Skeletal muscle tissue (tissue), 3 donors: ENCODE measurements at regions not wholly inside any gene's neighbourhood (a gene's known extent, or its start where the extent isn't known, plus 50 kb on each side); places are given as distances from the start of the nearest gene placed in this dataset.

Experiments used
- H3K27ac ChIP-seq: one replicate; pipeline ENCODE4 v1.7.0; 2013; ENCODE audit warnings: mild to moderate bottlenecking, low read depth, low read length, inconsistent platforms
- H3K27me3 ChIP-seq, 3 donors: one replicate each; pipeline ENCODE4 v1.7.0; 2013; ENCODE audit warnings: low read length in 3 of 3; ENCODE audit not compliant: control insufficient read depth in 3 of 3, insufficient read depth in 3 of 3
- H3K36me3 ChIP-seq, 3 donors: one replicate each; pipeline ENCODE4 v1.7.0; 2013; ENCODE audit warnings: low read length in 3 of 3; ENCODE audit not compliant: control insufficient read depth in 3 of 3, insufficient read depth in 3 of 3
- H3K4me1 ChIP-seq, 3 donors: one replicate each; pipeline ENCODE4 v1.7.0; 2013; ENCODE audit warnings: low read length in 3 of 3, mild to moderate bottlenecking in 3 of 3; ENCODE audit not compliant: control insufficient read depth in 3 of 3, insufficient read depth in 3 of 3
- H3K4me3 ChIP-seq, 3 donors: one replicate each; pipeline ENCODE4 v1.7.0; 2013; ENCODE audit warnings: low read length in 3 of 3
- H3K9ac ChIP-seq, 3 donors: one replicate each; pipeline ENCODE4 v1.7.0; 2013; ENCODE audit warnings: low read length in 3 of 3, mild to moderate bottlenecking in 3 of 3, moderate library complexity in 2 of 3, low read depth in 1 of 3
- H3K9me3 ChIP-seq, 3 donors: one replicate each; pipeline ENCODE4 v1.7.0; 2013; ENCODE audit warnings: low read length in 3 of 3; ENCODE audit not compliant: control insufficient read depth in 3 of 3
- donor health status: Osteomylitis.

DNA sequence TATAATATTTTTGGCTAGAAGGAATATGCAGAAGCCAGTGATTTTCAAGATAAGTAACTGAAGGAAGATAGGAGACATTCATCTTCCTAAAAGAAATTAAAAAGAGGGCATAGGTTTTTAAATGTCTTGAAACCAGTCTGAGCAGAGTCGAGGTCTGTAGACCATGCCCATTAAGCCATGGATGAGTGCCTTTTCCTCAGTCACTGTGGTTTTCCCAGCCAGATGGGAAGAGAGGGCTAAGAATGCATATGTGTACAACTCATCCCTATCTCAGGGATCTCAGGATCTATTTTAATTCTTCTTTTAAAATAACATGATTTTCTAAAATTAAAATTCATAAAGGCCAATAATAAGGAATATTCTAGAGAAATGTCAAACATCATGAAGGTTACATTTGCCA, 112.8 kb downstream of the PPP1R3A start:
- H3K27me3 ChIP-seq: no peaks in the 10 kb centered on the region
- H3K4me3 ChIP-seq: no peak overlapping the region
- no peak overlapping the region for H3K9ac ChIP-seq
- no peaks in the 10 kb centered on the region for H3K36me3 ChIP-seq
- H3K9me3 ChIP-seq: no peaks in the 10 kb centered on the region
- H3K4me1 ChIP-seq: peaks cover 0 to 4% (median 0%) of the 10 kb centered on the region in 3 donors
- no peak overlapping the region for H3K27ac ChIP-seq

DNA sequence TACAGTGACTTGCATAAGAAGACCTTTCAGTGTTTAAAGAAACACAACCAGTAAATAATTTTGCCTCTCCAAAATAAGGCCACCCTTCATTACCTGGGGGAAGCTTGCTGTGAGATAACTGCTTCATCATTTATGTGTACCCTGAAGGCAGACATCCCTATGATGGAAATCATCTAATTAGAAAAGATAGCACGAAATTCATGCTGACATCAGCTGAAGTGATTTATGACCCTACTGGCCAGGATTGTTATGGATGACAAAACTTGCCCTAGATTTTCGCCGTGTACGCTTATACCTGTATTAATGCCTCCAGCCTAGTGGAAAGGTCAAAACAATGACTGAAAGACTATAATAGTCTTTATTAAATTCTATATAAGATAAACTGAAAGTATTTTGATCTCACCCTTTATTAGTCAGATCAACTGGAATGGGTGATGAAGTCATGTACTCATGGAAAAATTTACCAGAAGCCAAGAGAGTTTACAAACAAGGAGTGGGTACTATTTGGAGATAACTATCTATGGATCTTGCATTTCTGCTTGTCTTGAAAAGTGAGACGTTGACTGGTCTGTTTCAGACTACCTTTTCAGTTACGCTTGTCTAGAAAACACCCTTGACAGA, 114.2 kb downstream of the PPP1R3A start:
- H3K36me3 ChIP-seq: no peaks in the 10 kb centered on the region
- no peak overlapping the region for H3K27ac ChIP-seq
- H3K9ac ChIP-seq: no peak overlapping the region
- H3K4me1 ChIP-seq: peaks cover 0 to 4% (median 0%) of the 10 kb centered on the region in 3 donors
- H3K4me3 ChIP-seq: no peak overlapping the region
- H3K9me3 ChIP-seq: no peaks in the 10 kb centered on the region
- H3K27me3 ChIP-seq: no peaks in the 10 kb centered on the region

- Histone ChIP-seq H3K9me3 (no peaks in the 10 kb centered on the region), H3K4me3 (no peak overlapping the region), H3K27me3 (no peaks in the 10 kb centered on the region), H3K36me3 (no peaks in the 10 kb centered on the region), H3K9ac (no peak overlapping the region), H3K4me1 (peaks cover 0 to 6% (median 0%) of the 10 kb centered on the region in 3 donors), H3K27ac (no peak overlapping the region)
Observed at GRCh38 chr7:113801751-113802150, 117.1 kb downstream of the PPP1R3A start.

GRCh38 chr7:113800826-113801225, 118.0 kb downstream of the PPP1R3A start:
- Histone ChIP-seq H3K4me3 (no peak overlapping the region), H3K9me3 (no peaks in the 10 kb centered on the region), H3K27me3 (no peaks in the 10 kb centered on the region), H3K4me1 (peaks cover 0 to 11% (median 5%) of the 10 kb centered on the region in 3 donors), H3K36me3 (no peaks in the 10 kb centered on the region), H3K9ac (no peak overlapping the region), H3K27ac (no peak overlapping the region)

- Histone ChIP-seq H3K9me3 (no peaks in the 10 kb centered on the region), H3K9ac (no peak overlapping the region), H3K27me3 (no peaks in the 10 kb centered on the region), H3K4me1 (peaks cover 0 to 9% (median 5%) of the 10 kb centered on the region in 3 donors), H3K27ac (no peak overlapping the region), H3K36me3 (no peaks in the 10 kb centered on the region), H3K4me3 (no peak overlapping the region)
Observed at GRCh38 chr7:113799896-113800295, 118.9 kb downstream of the PPP1R3A start.

DNA sequence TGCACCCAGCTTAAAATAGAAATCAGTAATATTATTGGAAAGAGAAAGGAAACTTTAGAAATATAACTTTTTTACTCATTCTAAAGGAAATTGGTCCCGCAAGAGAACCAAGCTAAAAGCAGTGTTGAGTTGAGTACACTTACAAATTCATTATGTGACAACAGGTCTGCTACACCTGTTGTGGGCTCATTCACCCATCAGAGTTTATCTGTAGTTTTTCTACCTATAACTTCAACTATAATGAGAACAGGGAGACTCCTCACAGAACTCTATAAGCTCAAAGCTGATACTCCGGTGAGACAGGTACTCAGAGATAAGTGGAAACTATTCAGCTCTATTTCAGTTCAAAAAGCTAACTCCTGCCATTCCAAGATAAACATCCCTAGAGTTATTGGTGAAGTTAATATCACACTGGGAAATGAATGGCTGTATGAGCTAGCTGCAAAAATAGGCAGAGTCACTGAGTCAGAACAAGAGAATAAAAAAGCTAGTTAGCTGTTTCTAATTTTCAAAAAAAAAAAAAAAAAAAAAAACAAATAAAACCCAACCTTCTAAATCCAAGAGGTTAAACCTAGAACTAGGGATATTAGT, 121.3 kb downstream of the PPP1R3A start:
- H3K27me3 ChIP-seq: no peaks in the 10 kb centered on the region
- no peaks in the 10 kb centered on the region for H3K36me3 ChIP-seq
- H3K4me1 ChIP-seq: peaks cover 0 to 7% (median 5%) of the 10 kb centered on the region in 3 donors
- H3K9ac ChIP-seq: peak overlapping the region in 1 of 3 donors; percentile 15
- no peaks in the 10 kb centered on the region for H3K9me3 ChIP-seq
- H3K4me3 ChIP-seq: no peak overlapping the region
- no peak overlapping the region for H3K27ac ChIP-seq

DNA sequence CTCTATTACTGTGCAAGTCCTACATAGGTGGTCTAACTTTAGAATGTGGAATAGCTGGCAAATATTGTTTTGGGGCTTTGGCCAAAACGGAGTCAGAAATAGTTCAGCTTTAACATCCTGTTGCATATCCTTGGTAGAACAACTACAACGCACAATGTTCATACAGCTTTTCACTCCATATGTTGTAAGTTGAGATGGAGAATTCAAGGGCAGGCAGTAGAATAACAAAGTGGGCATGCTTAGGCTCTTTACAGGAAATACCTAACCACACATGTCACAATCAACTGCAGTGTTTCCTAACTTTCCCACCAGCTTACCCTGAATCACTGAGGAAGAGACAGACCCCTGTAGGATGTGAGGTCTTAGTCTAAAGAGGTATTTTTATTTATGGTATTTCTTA, 122.3 kb downstream of the PPP1R3A start:
- Histone ChIP-seq H3K9ac (no peak overlapping the region), H3K4me3 (no peak overlapping the region), H3K27me3 (no peaks in the 10 kb centered on the region), H3K36me3 (no peaks in the 10 kb centered on the region), H3K27ac (no peak overlapping the region), H3K4me1 (peaks cover 0 to 7% (median 5%) of the 10 kb centered on the region in 3 donors), H3K9me3 (no peaks in the 10 kb centered on the region)

DNA sequence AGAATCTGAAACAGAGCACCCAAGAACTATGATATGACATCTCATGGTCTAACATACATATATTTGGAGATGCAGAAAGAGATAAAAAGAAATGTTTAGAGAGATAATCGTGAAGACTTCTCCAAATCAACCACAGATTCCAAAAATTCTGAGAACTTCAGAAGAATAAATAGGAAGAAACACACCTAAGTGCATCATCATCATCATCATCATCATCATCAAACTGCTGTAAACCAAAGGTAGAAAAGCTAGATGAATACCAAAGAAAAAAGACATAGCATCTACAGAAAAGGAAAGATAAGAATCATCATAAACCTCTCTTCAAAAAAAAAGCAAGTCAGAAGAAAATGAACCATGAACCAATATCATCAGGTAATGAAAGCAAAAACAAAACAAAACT, 124.2 kb downstream of the PPP1R3A start:
- H3K4me1 ChIP-seq: peaks cover 4 to 12% (median 9%) of the 10 kb centered on the region in 3 donors
- no peaks in the 10 kb centered on the region for H3K36me3 ChIP-seq
- H3K27ac ChIP-seq: no peak overlapping the region
- H3K9me3 ChIP-seq: no peaks in the 10 kb centered on the region
- no peaks in the 10 kb centered on the region for H3K27me3 ChIP-seq
- H3K4me3 ChIP-seq: no peak overlapping the region
- H3K9ac ChIP-seq: no peak overlapping the region

DNA sequence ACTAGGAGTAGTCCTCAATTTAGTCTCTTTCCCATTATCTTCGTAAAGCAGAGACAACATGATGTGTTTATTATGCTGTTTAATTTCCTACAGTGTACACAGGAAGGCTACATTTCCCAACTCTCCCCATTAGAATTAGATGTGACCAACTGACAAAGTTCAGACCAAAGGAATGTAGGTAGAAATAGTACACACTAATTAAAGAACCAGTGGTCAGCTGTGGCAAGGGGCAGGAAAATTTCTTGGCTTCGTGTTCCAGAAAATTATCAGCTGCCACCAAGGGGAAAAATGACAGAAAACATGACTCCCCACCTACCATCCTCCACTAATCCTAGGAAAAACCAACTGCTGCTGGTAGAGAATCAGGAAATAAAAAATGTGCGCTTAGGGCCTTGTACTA, 125.6 kb downstream of the PPP1R3A start:
- no peaks in the 10 kb centered on the region for H3K36me3 ChIP-seq
- no peak overlapping the region for H3K27ac ChIP-seq
- no peaks in the 10 kb centered on the region for H3K27me3 ChIP-seq
- no peaks in the 10 kb centered on the region for H3K9me3 ChIP-seq
- H3K4me3 ChIP-seq: no peak overlapping the region
- peaks cover 4 to 12% (median 9%) of the 10 kb centered on the region in 3 donors for H3K4me1 ChIP-seq
- no peak overlapping the region for H3K9ac ChIP-seq

DNA sequence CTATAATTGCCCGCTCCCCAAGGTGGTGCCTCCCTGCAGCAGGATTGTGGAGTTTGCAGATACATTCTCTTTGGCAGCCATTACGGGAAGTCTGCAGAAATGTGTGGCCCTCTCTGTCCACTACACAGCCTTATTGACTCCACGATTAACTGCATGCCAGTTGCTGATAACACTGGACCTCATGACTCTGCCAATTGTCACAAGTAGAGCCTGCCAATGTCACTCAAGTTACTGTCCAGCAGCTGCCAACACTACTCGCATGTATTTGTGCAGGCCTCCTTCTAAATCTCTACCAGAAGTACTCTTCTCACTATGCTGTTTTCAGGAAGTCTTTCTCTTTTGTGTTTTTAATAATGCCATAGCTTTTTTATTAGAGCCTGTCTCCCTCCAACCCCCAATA, 128.8 kb downstream of the PPP1R3A start:
- Histone ChIP-seq H3K27me3 (no peaks in the 10 kb centered on the region), H3K27ac (peak overlapping the region; percentile 63), H3K9me3 (no peaks in the 10 kb centered on the region), H3K4me3 (peak overlapping the region in 1 of 3 donors; percentile 37), H3K36me3 (no peaks in the 10 kb centered on the region), H3K4me1 (peaks cover 4 to 5% (median 4%) of the 10 kb centered on the region in 3 donors), H3K9ac (peak overlapping the region in 1 of 3 donors; percentile 30)
